K562 (cell line): ENCODE measurements at regions not wholly inside any gene's neighbourhood (a gene's known extent, or its start where the extent isn't known, plus 50 kb on each side); places are given as distances from the start of the nearest gene placed in this dataset.

Source experiments
- ATAC-seq: fragments of 200-7000 bp; cut with Tn5 transposase; 3 replicates; pipeline ENCODE4 v1.9.1; 2020; ENCODE audit warnings: moderate library complexity
- BruUV-seq: library from RNA; stranded (reverse); fragments of 400-500 nt; replicated peaks from 2 replicates; lab custom pipeline; 2021; lab: Mats Ljungman, UMichigan
- CTCF ChIA-PET: fragments of 300-600 bp; formaldehyde crosslinking; extraction: SDS; loops from one replicate; lab custom pipeline; 2021; ENCODE audit warnings: low intra/inter-chr PET ratio; lab: Yijun Ruan, JAX
- POLR2A ChIA-PET: fragments of 300-600, 350-650 bp; sonication (Branson Sonifier 250); formaldehyde crosslinking; extraction: SDS; loops from one replicate; lab custom pipeline; 2021; ENCODE audit warnings: antibody characterized with exemption, inconsistent platforms; lab: Yijun Ruan, JAX
- DNase-seq, 4 experiments: peaks; one replicate each; pipeline versions ENCODE4 v3.0.0 to v3.0.0-alpha.2; 2011 to 2018; ENCODE audit warnings: low spot score in 3 of 4, mixed read lengths in 3 of 4; ENCODE audit errors: extremely low read depth in 1 of 4
- FAIRE-seq: peaks from 2 replicates; lab custom pipeline; 2011; peaks lifted over from hg19 to GRCh38; lab: Jason Lieb, UNC
- H2AFZ ChIP-seq: 2 replicates; pipeline ENCODE4 v1.6.0; 2011; ENCODE audit warnings: low read depth, low read length, control low read depth, inconsistent platforms
- H3K27ac ChIP-seq: fragments of 200-600 bp; 3 replicates; pipeline ENCODE4 v1.8.0; 2011; ENCODE audit warnings: low read depth, mild to moderate bottlenecking, control low read depth, inconsistent platforms, low read length, moderate library complexity, mixed read lengths; ENCODE audit errors: extremely low read depth
- H3K27me3 ChIP-seq, 2 experiments: fragments of 300-600 bp in 1 of 2; 2 replicates in 1 of 2; 3 replicates in 1 of 2; pipeline versions ENCODE4 v1.6.0 to v1.8.0; 2011; ENCODE audit warnings: inconsistent platforms in 2 of 2, low read length in 2 of 2, mild to moderate bottlenecking in 1 of 2, mixed read lengths in 1 of 2, moderate library complexity in 1 of 2; ENCODE audit not compliant: control insufficient read depth in 2 of 2, insufficient read depth in 2 of 2
- H3K36me3 ChIP-seq: fragments of 300-600 bp; 3 replicates; pipeline ENCODE4 v1.8.0; 2011; ENCODE audit warnings: mild to moderate bottlenecking, low read length, inconsistent platforms; ENCODE audit not compliant: control insufficient read depth, insufficient read depth
- H3K4me1 ChIP-seq, 2 experiments: fragments of 200-600 bp in 1 of 2; replicated peaks in 1 of 2; 2 replicates in 1 of 2; 3 replicates in 1 of 2; pipeline versions ENCODE4 v1.5.1 to v1.8.0; 2011; ENCODE audit warnings: inconsistent platforms in 2 of 2, low read length in 2 of 2, mild to moderate bottlenecking in 1 of 2, mixed read lengths in 1 of 2, moderate library complexity in 1 of 2; ENCODE audit not compliant: control insufficient read depth in 2 of 2, insufficient read depth in 2 of 2
- H3K4me2 ChIP-seq: 2 replicates; pipeline ENCODE4 v1.6.1; 2011; ENCODE audit warnings: low read length, control low read depth, inconsistent platforms, mixed read lengths; ENCODE audit not compliant: insufficient read depth
- H3K4me3 ChIP-seq: fragments of 200-600 bp; sonication (generic), shearing (Covaris generic); 2 replicates; pipeline ENCODE4 v1.5.1; 2016; ENCODE audit warnings: control low read depth, inconsistent platforms
- H3K79me2 ChIP-seq: fragments of 200-600 bp; 3 replicates; pipeline ENCODE4 v1.8.0; 2011; ENCODE audit warnings: low read length, inconsistent platforms; ENCODE audit not compliant: control insufficient read depth, insufficient read depth
- H3K9ac ChIP-seq, 2 experiments: 2 replicates each; pipeline versions ENCODE4 v1.6.0 to v1.6.1; 2011; ENCODE audit warnings: low read depth in 2 of 2, low read length in 2 of 2, control low read depth in 1 of 2, inconsistent platforms in 1 of 2, mild to moderate bottlenecking in 1 of 2, mixed read lengths in 1 of 2; ENCODE audit not compliant: insufficient read depth in 1 of 2
- H3K9me1 ChIP-seq: one replicate; pipeline ENCODE4 v1.6.0; 2011; ENCODE audit warnings: inconsistent platforms, mild to moderate bottlenecking, low read length, moderate library complexity; ENCODE audit not compliant: control insufficient read depth, insufficient read depth
- H3K9me3 ChIP-seq: replicated peaks from 2 replicates; pipeline ENCODE4 v1.5.1; 2011; ENCODE audit warnings: low read depth, low read length, inconsistent platforms; ENCODE audit not compliant: control insufficient read depth, insufficient read depth
- H4K20me1 ChIP-seq: replicated peaks from 2 replicates; pipeline ENCODE4 v1.6.1; 2011; ENCODE audit warnings: low read length, inconsistent platforms, mixed read lengths; ENCODE audit not compliant: control insufficient read depth, insufficient read depth
- NONO ChIP-seq, 2 experiments: fragments of 200-400 bp in 1 of 2; fragments of 450-650 bp in 1 of 2; formaldehyde crosslinking in 1 of 2; IDR thresholded peaks; 2 replicates each; pipeline ENCODE4 v1.6.1; 2017; ENCODE audit warnings: low read depth in 2 of 2, mild to moderate bottlenecking in 2 of 2, moderate library complexity in 2 of 2, low read length in 1 of 2
- ZKSCAN1 ChIP-seq: fragments of 150-350 bp; IDR thresholded peaks from 2 replicates; pipeline ENCODE4 v1.6.1; 2016; ENCODE audit warnings: low read depth, low read length
- WGBS: fragments of 100-300 bp; shearing (Covaris generic); methylation state at CpG from one replicate; pipeline ENCODE4 v1.1.6; 2016; ENCODE audit warnings: low coverage, mixed read lengths; ENCODE audit not compliant: insufficient coverage; ENCODE audit errors: missing lambda C conversion rate; 5-methylcytosine and 5-hydroxymethylcytosine counted together
- in situ Hi-C: fragments of 300-500 bp; cut with MboI; formaldehyde crosslinking; loops from 4 replicates; pipeline ENCODE4 v1.15.0; 2018; ENCODE audit warnings: inconsistent platforms, mixed read lengths
- intact Hi-C: fragments of 100-400 bp; cut with micrococcal nuclease; formaldehyde crosslinking; loops from 2 replicates; pipeline ENCODE4 v1.14.2; 2022
- TF ChIP-seq, protein P1 (sequence below): fragments of 450-650 bp; IDR thresholded peaks from 2 replicates; pipeline ENCODE4 v1.6.1; 2016; ENCODE audit warnings: antibody characterized with exemption
- TF ChIP-seq, protein P2 (sequence below): sonication (generic); formaldehyde crosslinking; IDR thresholded peaks from 2 replicates; pipeline ENCODE4 v1.8.1; 2022; ENCODE audit warnings: missing genetic modification reagents

DNA sequence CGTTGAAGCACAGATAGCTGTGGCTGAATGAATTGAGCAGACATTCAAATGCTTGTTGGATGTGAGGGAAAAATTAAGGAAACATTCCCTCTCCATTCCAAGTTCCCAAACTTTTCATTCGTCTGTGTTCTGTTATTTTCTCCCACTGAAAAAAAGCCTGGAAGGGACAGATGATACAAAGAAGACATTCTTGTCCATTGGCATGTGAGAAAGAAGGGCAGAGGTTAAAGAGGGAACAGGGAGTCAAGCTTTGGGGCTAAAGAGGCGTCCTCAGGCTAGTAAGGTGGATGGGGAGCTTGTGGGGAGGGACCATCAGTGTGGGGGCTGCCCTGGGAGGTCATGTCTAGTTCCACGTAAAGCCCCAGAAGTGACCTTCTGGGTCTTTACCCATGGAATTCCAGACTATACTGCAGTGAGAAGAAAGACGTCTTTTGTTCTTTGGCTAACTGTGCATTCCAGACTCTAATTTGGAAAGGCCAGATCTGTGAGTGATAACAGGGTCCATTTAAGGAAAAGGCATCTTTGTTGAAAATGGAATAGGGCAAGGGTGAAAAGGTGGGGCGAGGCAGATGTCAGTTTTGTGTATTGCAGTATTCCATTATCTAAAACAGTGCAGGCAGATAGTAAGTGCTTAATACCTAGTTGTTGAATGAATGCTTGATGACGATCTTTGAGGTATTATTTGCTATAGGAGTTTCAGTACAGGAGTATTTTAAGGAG is 117.5 kb downstream of the SOX4 start:
- ChIA-PET CTCF (no interaction called here), POLR2A (no interaction called here)
- Histone ChIP-seq H3K79me2 (no peaks in the 10 kb centered on the region), H3K4me1 (no peaks in the 10 kb centered on the region), H3K9me3 (no peaks in the 10 kb centered on the region), H3K27me3 (no peaks in the 10 kb centered on the region), H3K4me2 (no peak overlapping the region), H2AFZ (no peak overlapping the region), H4K20me1 (no peaks in the 10 kb centered on the region), H3K4me3 (no peak overlapping the region), H3K27ac (no peak overlapping the region), H3K9me1 (no peaks in the 10 kb centered on the region), H3K36me3 (no peaks in the 10 kb centered on the region), H3K9ac (no peak overlapping the region)
- no TSS peak for BruUV-seq
- WGBS = 0% methylated on average over 7 of the region's 7 CpGs
- DNase-seq = no peak
- intact Hi-C loops (no loop called here), in situ Hi-C loops (no loop called here)
- ATAC-seq = no peak
- TF ChIP-seq NONO (IDR thresholded peaks at IDR 0.05; ENCODE audit: low read depth in 2 of 2, low read length in 1 of 2) (no peak), ZKSCAN1 (no peak)
- TF ChIP-seq, protein P1, sequence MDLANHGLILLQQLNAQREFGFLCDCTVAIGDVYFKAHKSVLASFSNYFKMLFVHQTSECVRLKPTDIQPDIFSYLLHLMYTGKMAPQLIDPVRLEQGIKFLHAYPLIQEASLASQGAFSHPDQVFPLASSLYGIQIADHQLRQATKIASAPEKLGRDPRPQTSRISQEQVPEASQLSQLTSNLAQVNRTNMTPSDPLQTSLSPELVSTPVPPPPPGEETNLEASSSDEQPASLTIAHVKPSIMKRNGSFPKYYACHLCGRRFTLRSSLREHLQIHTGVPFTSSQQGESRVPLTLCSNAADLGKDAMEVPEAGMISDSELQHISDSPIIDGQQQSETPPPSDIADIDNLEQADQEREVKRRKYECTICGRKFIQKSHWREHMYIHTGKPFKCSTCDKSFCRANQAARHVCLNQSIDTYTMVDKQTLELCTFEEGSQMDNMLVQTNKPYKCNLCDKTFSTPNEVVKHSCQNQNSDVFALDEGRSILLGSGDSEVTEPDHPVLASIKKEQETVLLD = no peak
- TF ChIP-seq, protein P2, sequence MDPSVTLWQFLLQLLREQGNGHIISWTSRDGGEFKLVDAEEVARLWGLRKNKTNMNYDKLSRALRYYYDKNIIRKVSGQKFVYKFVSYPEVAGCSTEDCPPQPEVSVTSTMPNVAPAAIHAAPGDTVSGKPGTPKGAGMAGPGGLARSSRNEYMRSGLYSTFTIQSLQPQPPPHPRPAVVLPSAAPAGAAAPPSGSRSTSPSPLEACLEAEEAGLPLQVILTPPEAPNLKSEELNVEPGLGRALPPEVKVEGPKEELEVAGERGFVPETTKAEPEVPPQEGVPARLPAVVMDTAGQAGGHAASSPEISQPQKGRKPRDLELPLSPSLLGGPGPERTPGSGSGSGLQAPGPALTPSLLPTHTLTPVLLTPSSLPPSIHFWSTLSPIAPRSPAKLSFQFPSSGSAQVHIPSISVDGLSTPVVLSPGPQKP (CRISPR knock-in tag) = no peak
- FAIRE-seq = no peak
